ENCODE measurements at regions not wholly inside any gene's neighbourhood (a gene's known extent, or its start where the extent isn't known, plus 50 kb on each side); places are given as distances from the start of the nearest gene placed in this dataset.

DNA sequence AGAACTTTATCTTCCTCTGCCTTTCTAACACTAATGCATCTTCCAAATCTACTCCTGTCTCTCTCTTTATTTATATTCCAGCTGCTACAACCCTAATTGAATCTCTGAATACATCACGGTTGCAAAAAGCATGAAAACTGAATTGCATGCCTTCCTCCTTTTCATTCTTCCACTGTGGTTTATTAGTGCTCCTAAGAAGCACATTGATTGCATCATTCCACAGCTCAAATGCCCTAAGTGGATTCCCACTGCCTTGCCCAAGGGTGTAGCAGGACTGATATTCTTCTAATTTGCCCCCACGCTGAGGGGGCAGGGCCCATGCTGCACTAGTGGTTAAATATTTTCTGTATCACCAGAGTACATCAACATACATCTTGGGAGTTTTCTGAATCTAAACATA, 640.8 kb downstream of the EFNB2 start:
- TF ChIP-seq POLR2AphosphoS5 (IDR thresholded peaks at IDR 0.05) (no peak), CTCF (IDR thresholded peaks at IDR 0.05) (no peak), POLR2A (IDR thresholded peaks at IDR 0.05) (no peak)
